Ammon's horn (tissue), 1 donor: ENCODE measurements at regions not wholly inside any gene's neighbourhood (a gene's known extent, or its start where the extent isn't known, plus 50 kb on each side); places are given as distances from the start of the nearest gene placed in this dataset.
"Not testable (repeated sequence)": the region's sequence is repeated elsewhere in the genome, so short reads cannot be mapped to it uniquely, and the experiment has no call there.

ENCODE experiments used
- DNase-seq: peaks from one replicate; pipeline ENCODE4 v3.0.0-alpha.2; 2016; ENCODE audit warnings: low spot score

- DNase-seq = peak; percentile 4
Measured at GRCh38 chr10:33067917-33068316, 109.9 kb upstream of the ITGB1 start.

GRCh38 chr10:33067481-33067880 lies 109.5 kb upstream of the ITGB1 start:
- peak; percentile 8 for DNase-seq

GRCh38 chr10:33066558-33067236 lies 108.7 kb upstream of the ITGB1 start:
- DNase-seq = no peak

DNA sequence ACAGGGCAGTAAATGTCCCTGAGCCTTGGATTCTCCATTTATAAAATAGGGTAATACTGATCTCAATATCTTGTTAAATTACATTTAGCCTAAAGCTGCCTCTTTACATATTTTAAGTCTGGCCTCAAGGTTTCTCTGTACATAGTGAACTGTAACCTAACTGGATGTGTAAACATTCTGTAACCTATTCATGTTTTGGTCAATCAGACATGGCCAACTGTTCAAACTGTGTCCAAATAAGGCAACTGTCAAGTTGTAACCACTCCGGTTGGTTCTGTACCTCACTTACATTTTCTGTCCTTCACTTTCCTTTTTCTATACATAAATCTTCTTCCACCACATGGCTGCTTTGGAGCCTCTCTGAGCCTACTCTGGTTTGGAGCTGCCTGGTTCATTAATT lies 107.1 kb upstream of the ITGB1 start:
- no peak for DNase-seq

- DNase-seq = no peak
Measured at GRCh38 chr10:33064706-33065105, 106.7 kb upstream of the ITGB1 start.

GRCh38 chr10:33057620-33058019 lies 99.6 kb upstream of the ITGB1 start:
- DNase-seq = no peak

DNA sequence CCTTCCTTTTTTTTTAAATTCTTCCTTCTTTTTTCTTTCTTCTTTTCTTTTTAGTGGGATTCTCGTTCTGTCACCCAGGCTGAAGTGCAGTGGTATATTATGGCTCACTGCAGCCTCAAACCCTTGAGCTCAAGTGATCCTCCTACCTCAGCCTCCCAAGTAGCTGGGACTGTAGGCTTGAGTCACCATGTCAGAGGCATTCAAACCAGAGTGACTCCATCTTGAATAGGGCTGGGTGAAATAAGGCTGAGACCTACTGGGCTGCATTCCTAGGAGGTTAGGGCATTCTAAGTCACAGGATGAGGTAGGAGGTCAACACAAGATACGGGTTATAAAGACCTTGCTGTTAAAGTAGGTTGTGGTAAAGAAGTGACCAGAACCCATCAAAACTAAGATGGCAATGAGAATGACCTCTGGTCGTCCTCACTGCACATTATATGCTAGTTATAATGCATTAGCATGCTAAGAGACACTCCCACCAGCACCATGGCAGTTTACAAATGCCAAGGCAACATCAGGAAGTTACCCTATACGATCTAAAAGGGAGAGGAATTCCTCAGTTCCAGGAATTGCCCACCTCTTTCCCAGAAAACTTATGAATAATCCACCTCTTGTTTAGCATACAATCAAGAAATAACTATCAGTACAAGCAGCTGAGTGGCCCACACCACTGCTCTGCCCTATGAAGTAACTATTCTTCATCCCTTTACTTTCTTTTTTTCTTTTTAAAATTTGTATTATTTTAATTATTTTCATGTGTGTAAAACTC lies 99.0 kb upstream of the ITGB1 start:
- no peak for DNase-seq

GRCh38 chr10:33055625-33056024 lies 97.6 kb upstream of the ITGB1 start:
- DNase-seq = no peak

DNA sequence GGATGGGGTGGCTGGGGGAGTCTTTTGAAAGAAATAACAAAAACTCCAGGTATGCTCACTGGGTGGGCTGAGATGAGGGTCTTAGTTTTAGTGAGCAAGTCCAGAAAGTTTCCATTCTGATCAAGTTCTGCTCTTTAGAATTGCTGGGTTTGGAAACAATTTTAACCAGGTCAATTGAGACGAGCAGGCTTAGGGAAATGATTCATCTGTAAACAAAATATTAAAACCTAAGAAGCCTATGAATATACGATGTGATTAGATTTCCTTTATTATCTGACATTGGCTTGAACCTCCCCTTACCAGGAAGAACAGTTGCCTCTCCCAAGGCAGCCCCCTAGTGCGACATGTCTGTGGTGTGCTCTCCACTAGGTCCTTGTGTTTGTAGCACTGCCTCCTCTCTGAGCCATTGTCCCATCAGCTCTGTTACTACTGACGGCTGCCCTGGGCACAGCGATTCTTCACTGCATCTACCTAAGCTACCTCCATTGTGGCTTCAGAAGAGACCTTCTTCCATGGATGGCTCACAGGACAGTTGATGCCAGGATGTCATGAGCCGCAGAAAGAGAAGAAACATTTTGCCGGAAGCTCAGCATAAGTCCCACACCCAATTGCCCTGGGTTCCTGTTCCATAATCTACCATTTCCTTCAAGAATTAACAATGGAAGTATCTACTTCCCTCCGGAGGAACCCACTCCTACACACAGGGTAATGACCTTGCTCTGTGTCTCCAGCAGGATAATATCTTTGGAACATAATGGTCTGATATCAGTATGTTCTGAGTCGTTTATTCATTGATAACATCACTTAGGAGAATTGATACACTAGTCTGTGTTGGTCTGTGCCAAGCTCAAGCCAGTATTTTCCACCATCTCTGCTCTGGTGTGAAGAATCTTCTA lies 95.1 kb upstream of the ITGB1 start:
- DNase-seq = no peak

DNA sequence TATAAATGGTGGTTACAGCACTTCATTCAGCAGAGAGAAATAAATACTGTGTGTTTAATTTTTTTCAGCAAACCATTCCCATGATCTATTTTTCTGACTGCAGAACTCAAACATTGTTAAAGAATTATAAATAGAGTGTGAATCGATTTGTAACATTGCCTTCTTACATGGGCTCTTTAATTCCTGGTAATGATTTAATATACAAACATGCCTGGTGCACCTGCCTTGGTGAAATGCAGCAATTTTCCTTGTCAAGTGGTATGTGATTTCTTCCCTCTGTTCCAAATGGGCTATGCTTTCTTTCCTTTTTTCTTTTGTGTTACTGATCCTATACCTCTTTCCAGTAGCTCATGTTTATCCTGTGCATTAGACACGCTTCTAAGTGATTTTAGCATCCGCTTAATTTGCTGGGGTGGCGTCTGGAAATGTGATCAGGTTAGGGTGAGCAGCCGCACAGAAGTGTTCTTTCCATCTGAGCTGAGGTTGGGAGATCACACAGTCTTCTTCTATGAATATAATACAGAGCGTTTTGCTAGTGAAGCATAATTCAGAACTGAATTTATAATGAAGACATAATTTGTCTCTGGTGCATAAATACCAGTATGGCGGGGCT lies 94.3 kb upstream of the ITGB1 start:
- no peak for DNase-seq

GRCh38 chr10:33049963-33050920 lies 92.2 kb upstream of the ITGB1 start:
- not testable (repeated sequence) for DNase-seq

DNA sequence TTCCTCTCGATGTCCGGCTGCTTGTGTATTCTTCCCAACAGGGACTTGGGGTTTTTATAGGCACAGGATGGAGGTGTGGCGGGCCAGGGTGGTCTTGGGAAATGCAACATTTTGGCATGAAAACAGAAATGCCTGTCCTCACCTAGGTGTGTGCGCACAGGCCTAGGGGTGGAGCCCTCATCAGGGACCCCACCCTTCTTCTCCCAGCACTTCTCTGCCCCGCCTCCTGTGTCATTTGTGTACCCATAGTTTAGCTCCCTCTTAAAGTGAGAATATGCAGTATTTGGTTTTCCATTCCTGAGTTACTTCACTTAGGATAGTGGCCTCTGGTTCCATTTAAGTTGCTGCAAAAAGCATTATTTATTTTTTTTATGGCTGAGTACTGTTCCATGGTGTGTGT lies 90.2 kb upstream of the ITGB1 start:
- DNase-seq = no peak

DNA sequence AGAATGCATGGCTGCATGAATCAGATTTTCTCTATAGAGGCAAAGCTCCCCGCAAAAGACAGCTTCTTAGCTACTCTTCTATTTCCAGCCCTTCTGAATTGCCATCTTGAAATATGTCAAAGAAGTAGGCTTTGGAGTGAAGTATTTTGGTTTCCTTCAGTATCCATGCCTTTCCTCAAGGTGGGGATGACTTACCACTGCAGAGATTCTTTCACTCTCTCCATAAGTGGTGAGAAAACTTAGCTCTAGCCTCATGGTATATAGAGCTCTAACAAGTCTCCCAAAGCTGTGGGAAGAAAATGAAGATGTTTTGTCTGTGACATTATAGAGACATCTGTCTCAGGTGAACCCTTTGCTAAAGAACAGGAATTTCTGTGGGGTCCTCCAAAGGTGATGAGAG lies 89.6 kb upstream of the ITGB1 start:
- no peak for DNase-seq

- DNase-seq = no peak
Measured at GRCh38 chr10:33046792-33047191, 88.8 kb upstream of the ITGB1 start.

GRCh38 chr10:33045421-33045820 lies 87.4 kb upstream of the ITGB1 start:
- DNase-seq = no peak

- no peak for DNase-seq
Measured at GRCh38 chr10:33042565-33042964, 84.5 kb upstream of the ITGB1 start.

- no peak for DNase-seq
Measured at GRCh38 chr10:33041783-33042437, 83.9 kb upstream of the ITGB1 start.

- DNase-seq = no peak
Measured at GRCh38 chr10:33040436-33040835, 82.4 kb upstream of the ITGB1 start.

DNA sequence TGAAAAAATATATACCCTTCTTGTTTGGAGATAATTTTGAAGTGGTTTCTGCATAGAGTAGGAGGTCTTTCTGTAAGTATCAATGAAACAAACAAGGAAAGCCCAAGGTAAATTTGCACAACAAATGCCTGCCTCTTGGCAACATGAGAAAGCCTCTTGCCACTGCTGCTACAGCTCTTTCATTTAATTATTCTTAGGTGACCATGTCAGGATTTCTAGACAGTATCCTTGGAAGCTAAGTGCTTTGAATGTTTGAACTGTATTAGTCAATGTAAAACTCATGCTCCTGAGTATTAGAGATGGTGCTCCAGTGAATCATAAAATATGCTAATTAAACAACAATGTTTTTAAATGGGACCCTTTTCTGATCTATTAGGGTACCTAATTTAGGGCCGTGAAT lies 81.2 kb upstream of the ITGB1 start:
- no peak for DNase-seq

DNA sequence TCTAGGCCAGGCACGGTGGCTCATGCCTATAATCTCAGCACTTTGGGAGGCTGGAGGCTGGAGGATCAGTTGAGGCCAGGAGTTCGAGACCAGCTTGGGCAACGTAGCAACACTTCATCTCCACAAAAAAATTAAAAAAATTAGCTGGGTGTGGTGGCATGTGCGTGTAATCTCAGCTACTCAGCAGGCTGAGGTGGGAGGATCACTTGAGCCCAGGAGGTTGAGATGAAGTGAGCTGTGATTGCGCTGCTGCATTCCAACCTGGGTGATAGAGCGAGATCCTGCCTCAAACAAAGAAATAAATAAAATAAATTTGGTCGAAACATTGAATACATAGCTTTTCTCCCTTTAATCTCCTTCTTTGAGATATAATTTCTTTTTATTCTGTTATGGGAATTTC lies 80.6 kb upstream of the ITGB1 start:
- DNase-seq = no peak

DNA sequence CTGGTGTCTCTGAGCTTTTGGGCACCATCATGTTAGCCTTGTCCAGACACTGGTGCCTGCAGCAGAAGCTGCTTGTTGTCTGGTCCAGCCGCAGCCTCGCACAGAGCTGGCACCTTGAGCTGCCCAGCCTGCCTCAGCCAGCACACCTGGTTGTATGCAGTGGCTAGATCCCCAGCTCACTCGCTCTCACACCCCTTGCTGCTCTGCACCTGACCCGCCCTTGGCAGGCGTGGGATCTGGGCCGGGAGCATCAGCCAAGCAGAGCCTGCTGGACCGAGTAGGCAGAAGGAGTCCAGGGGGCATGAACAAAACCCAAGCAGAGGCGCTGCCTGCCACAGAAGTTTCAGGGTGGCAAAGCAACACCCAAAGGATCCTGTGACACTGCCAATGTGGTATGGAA lies 79.7 kb upstream of the ITGB1 start:
- DNase-seq = no peak
